ENCODE measurements at regions not wholly inside any gene's neighbourhood (a gene's known extent, or its start where the extent isn't known, plus 50 kb on each side); places are given as distances from the start of the nearest gene placed in this dataset.

GRCh38 chr13:61144834-61145593, 270.6 kb downstream of the PCDH20 start:
- no peak for DNase-seq (ENCODE audit: low spot score)
- TF ChIP-seq CTCF (IDR thresholded peaks at IDR 0.05), result no peak
- ATAC-seq (ENCODE audit: low FRiP score), result no peak

GRCh38 chr13:61144301-61144700, 271.3 kb downstream of the PCDH20 start:
- TF ChIP-seq CTCF (IDR thresholded peaks at IDR 0.05), result no peak
- ATAC-seq (ENCODE audit: low FRiP score) (no peak), DNase-seq (ENCODE audit: low spot score) (no peak)

- no peak for ATAC-seq (ENCODE audit: low FRiP score)
- TF ChIP-seq CTCF (IDR thresholded peaks at IDR 0.05), result no peak
These were observed 273.1 kb downstream of the PCDH20 start for GRCh38 chr13:61142506-61142905.

GRCh38 chr13:61138857-61139256, 276.8 kb downstream of the PCDH20 start:
- no peak for ATAC-seq (ENCODE audit: low FRiP score)
- no peak for TF ChIP-seq CTCF (IDR thresholded peaks at IDR 0.05)
- DNase-seq (ENCODE audit: low spot score), result no peak

More at GRCh38 chr13:61142506-61142905, 273.1 kb downstream of the PCDH20 start:
- DNase-seq (ENCODE audit: low spot score), result no peak

GRCh38 chr13:61136515-61136914, 279.1 kb downstream of the PCDH20 start:
- no peak for ATAC-seq (ENCODE audit: low FRiP score)

GRCh38 chr13:61136093-61136492, 279.6 kb downstream of the PCDH20 start:
- DNase-seq (ENCODE audit: low spot score) (no peak), ATAC-seq (ENCODE audit: low FRiP score) (no peak)
- no peak for TF ChIP-seq CTCF (IDR thresholded peaks at IDR 0.05)

More at GRCh38 chr13:61136515-61136914, 279.1 kb downstream of the PCDH20 start:
- TF ChIP-seq CTCF (IDR thresholded peaks at IDR 0.05), result no peak
- DNase-seq (ENCODE audit: low spot score), result no peak

- no peak for TF ChIP-seq CTCF (IDR thresholded peaks at IDR 0.05)
- no peak for DNase-seq (ENCODE audit: low spot score)
- no peak for ATAC-seq (ENCODE audit: low FRiP score)
These were observed 280.1 kb downstream of the PCDH20 start for GRCh38 chr13:61135583-61135982.

Measured in omental fat pad (tissue), 3 donors.